ENCODE measurements at regions not wholly inside any gene's neighbourhood (a gene's known extent, or its start where the extent isn't known, plus 50 kb on each side); places are given as distances from the start of the nearest gene placed in this dataset.

- TF ChIP-seq BRF2 (IDR thresholded peaks at IDR 0.05; ENCODE audit: borderline replicate concordance, insufficient read depth, insufficient read length) (no peak), JUNB (CRISPR knock-in tag; conservative IDR thresholded peaks at IDR 0.05) (no peak), PKNOX1 (IDR thresholded peaks at IDR 0.05) (no peak), ZNF431 (CRISPR knock-in tag; IDR thresholded peaks at IDR 0.05) (no peak), ZBTB34 (CRISPR knock-in tag; IDR thresholded peaks at IDR 0.05) (no peak)
These were observed 359.9 kb downstream of the CTTN start for GRCh38 chr11:70758206-70758605.

Data from K562 (cell line).